Effector CD8-positive, alpha-beta T cell (primary cell): ENCODE measurements at regions not wholly inside any gene's neighbourhood (a gene's known extent, or its start where the extent isn't known, plus 50 kb on each side); places are given as distances from the start of the nearest gene placed in this dataset.
"Not testable (repeated sequence)": the region's sequence is repeated elsewhere in the genome, so short reads cannot be mapped to it uniquely, and the experiment has no call there.

Source experiments
- DNase-seq: peaks from one replicate; lab custom pipeline; 2025; lab: John Stamatoyannopoulos, UW

DNA sequence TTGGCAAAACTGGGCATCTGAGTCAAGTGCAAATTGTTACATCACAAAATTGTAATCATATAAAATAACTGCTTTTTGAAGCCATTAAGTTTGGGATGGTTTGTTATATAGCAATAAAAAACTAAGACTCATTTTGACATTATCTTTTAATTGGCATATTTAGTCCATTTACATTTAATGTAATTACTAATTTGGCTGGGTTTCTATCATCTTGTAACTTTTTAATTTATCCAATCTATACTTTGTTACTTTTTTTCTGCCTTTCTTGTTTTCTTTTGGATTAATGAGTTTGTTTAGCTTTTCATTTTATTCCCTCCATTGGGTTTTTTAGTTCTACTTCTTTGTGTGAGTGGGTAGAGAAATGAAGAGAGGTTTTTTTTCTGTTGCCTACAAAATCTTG, 76.3 kb downstream of the DRAM2 start:
- no peak for DNase-seq

DNA sequence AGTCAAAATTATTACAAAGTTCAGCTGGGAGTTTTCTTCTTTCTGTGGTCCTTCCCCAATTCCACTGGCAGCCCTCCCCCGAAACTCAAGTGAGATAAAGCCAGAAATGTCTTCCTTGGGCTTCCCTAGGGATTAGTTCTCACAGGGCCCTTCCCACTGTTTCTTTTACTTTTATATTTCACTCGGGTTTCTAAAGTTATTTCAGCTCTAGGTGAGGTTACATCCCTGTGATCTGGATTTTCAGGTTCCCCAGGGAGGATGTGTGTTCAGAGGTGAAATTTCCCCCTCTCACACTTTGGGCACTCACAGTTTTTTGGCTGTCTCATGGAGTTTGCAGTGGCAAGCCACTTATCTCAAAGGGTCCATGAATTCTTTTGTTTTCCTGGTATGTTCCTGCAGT, 77.3 kb downstream of the DRAM2 start:
- DNase-seq, result no peak

DNA sequence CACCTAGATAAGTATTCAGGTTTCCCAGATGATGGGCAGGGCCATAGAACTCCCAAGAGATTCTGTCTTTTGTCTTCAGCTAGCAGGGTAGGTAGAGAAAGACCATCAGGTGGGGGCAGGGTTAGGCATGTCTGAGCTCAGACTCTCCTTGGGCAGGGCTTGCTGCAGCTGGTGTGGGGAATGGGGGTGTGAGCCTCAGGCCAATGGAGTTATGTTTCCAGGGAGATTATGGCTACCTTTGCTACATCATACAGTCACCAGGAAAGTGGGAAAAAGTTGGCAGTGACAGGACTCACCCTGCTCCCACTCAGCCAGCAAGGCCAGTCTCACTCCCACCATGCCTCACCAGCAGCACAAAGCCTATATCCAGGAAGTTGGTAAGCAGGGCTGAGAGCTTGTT, 77.8 kb downstream of the DRAM2 start:
- no peak for DNase-seq

DNA sequence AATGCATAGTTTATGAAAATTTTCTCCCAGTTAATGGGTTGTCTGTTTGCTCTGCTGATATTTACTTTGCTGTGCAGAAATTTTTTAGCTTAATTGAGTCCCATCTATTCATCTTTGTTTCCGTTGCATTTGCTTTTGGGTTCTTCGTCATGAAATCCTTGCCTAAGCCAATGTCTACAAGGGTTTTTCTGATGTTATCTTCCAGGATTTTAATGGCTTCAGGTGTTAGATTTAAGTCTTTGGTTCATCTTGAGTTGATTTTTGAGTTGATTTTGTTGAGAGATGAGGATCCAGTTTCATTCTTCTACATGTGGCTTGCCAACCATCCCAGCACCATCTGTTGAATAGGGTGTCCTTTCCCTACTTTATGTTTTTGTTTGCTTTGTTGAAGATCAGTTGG, 85.2 kb downstream of the DRAM2 start:
- no peak for DNase-seq

DNA sequence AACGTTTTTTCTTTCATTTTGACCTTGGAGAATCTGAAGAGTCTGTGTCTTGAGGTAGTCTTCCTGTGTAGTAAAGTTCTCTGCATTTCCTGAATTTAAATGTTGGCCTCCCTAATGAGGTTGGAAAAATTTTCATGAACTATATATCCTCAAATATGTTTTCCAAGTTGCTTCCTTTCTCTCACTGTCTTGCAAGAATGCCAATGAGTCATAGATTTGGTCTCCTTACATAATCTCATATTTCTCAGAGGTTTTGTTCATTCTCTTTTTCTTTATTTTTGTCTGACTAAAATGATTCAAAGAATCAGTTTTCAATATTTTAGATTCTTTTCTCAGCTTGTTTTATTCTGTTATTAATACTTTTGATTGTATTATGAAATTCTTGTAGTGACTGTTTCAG, 87.6 kb downstream of the DRAM2 start:
- no peak for DNase-seq

DNA sequence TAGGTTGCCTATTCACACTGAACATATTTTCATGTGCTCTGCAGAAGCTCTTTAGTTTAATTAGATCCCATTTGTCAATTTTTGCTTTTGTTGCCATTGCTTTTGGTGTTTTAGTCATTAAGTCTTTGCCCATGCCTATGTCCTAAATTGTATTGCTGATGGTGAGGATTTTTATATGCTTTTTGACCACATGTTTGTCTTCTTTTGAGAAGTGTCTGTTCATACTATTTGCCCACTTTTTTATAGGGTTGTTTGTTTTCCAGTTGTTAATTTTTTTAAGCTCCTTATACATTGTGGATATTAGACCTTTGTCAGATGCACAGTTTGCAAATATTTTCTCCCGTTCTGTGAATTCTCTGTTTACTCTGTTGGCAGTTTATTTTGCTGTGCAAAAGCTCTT, 84.5 kb upstream of the LRIF1 start:
- not testable (repeated sequence) for DNase-seq

DNA sequence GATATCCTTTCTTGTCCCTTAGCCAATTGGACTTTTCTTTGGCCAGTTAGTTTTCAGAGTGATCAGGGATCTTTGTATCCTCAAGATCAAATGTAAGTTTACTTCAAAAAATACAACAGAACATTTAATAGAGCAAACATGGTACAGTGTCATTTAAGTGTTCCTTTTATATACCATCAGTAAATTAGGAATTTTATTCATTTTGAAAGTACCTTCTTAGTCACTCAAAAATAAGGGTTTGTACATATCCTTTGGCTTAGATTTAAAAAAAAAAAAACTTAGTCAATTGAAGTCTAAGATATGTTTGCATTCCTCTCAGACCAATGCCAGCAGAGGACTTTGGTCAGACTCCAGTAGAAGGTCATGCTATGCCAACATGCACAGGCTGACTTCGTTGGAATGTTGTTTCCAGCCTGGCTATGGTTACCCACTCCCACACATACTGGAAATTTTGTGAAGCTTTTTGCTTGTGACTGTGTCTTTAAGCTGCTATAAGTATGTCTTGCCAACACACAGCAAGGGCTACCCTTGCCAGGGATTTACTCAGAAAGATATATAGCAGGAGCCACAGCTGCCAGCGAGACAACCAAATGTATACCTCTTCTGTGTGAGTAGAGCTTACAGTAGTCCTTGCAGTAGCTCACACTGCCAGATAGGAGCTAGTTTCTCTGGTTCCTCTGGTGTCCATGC, 81.5 kb upstream of the LRIF1 start:
- no peak for DNase-seq

DNA sequence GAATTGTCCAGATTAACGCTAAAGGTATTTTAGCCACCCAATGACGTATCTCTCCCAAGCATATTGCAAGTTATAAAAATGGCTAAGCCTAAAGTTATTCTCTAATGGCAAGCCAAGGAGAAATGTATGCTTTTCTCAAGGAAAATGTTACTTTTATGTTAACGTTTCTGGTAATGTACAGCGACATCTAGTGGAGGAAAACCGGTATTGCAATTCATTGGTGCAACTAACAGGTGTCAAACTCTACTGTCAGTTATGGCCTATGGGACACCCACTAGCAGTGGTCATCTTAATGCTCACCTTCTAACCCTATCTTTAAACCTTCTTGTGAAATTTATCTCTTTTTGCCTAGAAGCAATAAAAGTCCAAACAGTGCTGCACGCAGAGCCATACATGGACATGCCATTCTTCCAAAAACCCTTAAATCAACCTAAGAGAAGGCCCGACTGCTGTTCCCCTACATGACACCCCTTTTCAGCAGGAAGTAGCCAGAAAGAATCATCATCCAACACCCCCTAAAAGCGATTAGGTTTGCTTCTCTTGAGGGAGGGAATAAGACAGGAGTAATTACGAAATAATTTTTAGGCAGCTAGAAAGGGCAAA, 68.7 kb upstream of the LRIF1 start:
- peak; percentile 6 for DNase-seq

DNA sequence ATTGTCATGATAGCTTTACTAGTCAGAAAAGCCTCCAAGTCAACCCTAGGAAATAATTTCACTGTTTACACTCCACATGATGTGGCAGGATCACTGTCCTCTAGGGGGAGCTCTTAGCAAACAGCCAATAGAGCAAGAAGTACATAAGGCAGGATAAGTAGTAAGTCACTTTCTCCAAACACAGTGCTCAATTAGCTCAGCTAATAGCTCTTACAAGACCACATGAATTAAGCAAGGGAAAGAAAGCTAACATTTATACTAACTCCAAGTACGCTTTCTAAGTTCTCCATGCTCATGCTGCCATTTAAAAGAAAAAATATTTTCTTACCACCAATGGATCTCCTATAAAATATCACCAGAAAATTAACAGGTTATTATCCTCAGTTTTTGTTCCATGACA, 66.9 kb upstream of the LRIF1 start:
- DNase-seq, result peak; percentile 10

DNA sequence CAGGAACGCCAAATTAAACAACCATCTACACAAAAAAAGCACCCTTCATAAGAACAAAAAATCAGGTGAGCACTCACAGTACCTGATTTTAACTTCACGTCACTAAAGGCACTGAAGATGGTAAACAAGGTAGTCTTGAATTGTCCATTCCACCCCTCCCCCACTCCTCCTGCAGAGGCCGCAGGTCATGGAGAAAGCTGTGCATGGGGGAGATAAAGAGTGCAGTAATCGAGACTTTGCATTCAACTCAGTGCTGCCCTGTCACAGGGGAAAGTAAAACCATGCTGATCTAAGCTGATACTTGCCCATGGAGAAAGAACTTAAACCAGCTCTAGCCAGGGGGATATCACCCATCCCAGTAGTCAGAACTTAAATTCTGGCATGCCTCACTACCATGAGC, 61.4 kb upstream of the LRIF1 start:
- no peak for DNase-seq

DNA sequence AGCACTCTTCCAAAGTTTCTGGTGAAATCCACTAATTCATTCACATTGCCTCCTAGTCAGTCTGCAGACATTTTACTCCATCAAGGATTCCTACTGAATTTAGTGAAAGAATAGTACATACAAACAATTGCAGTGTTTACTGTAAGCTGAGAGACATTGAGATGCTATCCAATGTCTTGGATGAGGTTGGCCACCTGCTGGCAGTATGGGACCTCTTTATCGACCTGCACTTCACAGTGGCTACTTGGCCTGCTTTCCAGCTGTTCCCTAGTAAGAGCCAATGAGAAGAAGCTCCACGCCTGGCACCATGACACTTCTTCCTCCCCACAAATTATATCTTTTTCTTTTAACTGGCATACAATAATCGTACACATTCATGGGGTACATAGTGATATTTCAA, 51.5 kb upstream of the LRIF1 start:
- no peak for DNase-seq
